GM21529 (cell line): ENCODE measurements at regions not wholly inside any gene's neighbourhood (a gene's known extent, or its start where the extent isn't known, plus 50 kb on each side); places are given as distances from the start of the nearest gene placed in this dataset.

Experiments used
- ATAC-seq: cut with Tn5 transposase; IDR thresholded peaks from one replicate; pipeline ENCODE4 v1.9.1; 2021; ENCODE audit not compliant: unreplicated experiment

DNA sequence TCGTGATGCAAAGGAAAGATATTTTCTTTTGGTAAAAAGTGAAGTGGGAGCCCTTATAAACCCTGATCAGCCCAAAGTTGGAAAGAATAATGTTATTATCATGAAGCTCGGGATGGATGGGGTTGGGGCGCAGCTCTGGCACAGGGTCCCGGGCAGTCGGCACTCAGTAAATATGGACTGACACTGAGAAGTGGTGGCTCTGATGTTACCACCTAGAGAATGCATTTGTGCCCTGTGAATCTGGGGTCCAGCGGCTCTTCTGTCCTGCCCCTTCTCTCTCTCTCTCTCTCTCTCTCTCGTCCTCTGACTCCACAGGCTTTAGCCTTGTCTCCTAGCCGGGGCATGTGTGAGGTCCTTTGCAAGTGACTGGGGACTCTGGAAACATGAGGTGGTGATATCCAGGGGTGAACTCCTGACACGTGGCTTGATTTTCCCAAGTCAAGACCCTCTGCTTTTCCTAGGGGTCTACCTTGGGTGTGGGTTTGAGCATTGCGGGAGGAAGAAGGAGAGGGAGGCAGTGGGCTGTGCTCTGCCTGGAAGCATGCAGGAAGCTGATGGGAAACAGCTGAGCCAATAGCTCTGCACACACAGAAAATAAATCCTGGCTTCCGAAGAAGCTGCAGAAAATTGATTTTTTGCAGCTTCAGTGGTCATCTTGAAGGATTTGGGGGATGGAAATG is 162.7 kb downstream of the MACROH2A1 start:
- no peak for ATAC-seq

DNA sequence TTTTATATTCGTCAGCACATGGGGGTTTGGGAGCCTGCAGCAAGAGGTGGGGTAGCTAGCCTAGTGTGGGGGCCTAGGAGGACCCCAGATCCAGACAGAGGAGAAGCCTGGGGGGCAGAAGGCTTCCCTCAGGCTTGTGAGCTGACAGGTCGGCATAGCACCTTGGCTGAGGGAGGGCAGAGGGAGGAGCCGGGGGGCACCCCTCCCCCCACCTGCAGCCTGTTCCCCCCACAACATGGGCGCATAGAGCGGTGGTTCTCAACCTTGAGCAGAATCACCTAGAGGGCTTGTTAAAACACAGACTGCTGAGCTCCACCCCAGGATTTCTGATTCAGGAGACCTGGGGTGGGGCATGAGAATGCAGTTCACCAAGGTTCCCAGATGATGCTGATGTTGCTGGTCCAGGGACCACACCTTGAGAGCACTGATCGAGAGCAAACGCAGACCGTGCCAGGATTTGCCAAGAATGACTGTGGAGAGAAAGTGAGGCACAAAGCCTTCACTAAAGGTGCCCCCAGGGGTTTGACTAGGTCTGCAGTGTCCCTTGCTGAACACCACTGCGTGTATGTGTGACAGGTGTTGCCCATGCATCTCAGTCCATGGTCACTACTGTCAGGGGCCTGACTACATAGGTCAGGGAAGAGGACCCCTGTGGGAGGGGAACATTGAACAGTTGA is 163.3 kb downstream of the MACROH2A1 start:
- no peak for ATAC-seq

GRCh38 chr5:135234666-135235401 is 164.2 kb downstream of the MACROH2A1 start:
- no peak for ATAC-seq

GRCh38 chr5:135234242-135234641 is 164.8 kb downstream of the MACROH2A1 start:
- no peak for ATAC-seq

DNA sequence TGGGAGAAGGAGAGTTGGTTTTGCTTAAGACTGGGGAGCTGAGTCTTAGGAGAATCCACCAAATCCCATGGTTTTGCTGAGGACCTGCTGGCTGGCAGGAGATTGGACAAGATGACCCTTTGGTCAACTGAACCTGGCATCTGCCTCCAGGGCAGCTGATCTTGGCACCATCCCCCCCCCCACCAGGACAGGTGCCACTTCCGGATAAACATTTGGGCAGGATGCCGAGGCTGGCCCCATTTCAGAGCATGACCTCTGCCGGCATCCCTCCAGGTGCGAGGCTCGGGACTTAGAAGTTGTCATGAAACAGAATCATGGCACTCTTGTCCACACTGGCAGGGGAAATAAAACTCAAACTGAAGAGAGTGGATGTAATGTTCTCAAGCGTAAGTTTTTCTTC is 165.6 kb downstream of the MACROH2A1 start:
- no peak for ATAC-seq

GRCh38 chr5:135232958-135233357 is 166.1 kb downstream of the MACROH2A1 start:
- ATAC-seq, result no peak

- ATAC-seq, result no peak
Observed at GRCh38 chr5:135231289-135231688, 167.7 kb downstream of the MACROH2A1 start.

DNA sequence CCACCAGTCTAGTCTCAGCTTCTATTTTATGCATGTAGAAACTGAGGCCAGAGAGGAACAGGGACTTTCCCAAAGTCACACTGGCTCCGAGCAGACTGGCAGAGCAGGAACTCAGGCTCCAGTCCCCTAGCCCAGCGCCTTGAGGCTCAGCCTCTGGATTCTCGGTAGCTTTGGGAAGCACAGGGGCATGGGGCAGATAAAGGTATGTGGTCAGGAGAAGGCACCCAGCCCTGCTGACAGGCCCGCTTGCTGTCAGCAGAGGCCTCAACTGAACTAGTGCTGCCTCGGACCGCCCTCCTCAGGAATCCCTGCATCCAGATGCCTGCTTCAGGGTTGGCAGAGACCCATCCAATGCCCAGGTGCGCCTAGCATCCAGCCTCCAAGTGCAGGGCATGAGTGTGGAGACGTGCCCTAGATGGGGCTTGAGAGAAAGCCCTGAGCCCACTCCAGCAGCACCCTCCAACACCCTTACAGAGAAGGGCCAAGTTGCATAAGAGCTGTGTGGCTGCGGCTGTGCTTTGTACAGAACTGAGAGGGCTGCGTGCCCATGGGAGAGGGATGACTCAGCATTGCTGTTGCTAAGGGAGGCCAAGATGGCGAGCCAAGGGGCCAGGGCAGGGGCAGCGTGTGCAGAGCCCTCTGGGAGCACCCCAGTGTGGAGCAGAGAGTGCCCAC is 168.6 kb downstream of the MACROH2A1 start:
- no peak for ATAC-seq

DNA sequence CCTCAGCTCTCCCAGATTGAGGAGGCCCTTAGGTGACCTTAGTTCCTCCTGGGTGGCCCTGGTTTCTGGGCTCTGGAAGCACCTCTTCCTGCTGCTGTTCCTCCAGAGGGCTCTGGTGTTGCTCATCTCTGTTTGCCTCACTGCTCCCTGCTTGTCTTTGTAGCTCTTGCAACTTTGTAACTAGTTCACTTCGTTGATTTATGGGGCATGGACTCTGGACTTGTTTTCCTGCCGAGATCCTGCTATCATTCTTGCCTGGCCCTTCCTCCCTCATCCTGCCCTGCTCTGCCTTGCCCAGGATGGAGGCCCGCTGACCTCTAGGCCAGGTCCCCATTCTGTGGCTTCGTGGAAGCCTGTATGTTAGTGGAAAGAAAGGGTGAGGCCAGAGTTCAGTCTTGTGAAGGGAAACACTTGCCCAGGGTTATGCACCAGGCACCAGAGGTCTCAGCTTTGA is 169.3 kb downstream of the MACROH2A1 start:
- ATAC-seq, result no peak

- ATAC-seq, result no peak
Observed at GRCh38 chr5:135229122-135229521, 169.9 kb downstream of the MACROH2A1 start.

- ATAC-seq, result no peak
Observed at GRCh38 chr5:135228222-135228621, 170.8 kb downstream of the MACROH2A1 start.

DNA sequence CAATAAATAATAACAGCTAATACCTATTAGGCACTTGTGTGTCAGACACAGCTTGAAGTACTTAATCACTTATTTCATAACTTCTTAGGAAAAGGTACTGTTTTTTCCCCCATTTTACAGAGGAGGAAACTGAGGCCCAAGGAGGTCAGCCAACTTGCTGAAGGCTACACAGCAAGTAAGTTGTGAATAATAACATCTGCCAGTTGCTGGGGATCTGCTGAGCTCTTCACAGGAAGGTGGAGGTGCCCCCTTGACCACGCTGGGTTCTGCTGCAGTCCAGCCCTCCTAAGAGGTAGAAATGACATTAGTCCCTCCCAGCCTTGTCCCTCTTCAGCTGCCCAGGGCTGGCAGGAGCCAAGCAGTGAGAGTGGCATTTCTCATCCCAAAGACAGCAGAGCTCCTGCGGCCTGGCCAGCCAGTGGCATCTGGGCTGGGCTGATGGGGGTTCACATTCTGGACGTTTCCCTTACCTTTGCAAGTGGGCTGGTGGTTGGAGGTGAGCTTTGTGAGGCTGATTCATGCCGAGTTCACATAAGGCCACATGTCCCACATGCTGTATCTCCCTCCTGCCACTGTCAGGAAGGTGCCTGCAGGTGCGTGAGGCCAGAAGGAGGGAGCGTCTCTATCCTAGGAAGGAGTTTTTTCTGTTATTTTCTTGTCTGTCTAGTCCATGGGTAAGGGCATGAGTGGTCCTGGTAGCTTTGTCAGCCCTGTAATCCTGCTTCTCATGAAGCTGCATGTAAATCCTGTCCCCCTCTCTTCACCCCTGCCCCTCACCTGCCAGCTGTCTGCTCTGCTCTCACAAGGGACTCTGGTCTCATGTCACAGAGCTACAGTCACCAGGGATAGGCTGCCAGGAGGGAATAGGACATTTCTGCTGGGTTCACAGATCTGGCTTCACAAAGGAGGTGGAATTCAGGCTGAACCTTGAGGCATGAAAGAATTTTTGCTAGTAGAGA is 171.7 kb downstream of the MACROH2A1 start:
- no peak for ATAC-seq

DNA sequence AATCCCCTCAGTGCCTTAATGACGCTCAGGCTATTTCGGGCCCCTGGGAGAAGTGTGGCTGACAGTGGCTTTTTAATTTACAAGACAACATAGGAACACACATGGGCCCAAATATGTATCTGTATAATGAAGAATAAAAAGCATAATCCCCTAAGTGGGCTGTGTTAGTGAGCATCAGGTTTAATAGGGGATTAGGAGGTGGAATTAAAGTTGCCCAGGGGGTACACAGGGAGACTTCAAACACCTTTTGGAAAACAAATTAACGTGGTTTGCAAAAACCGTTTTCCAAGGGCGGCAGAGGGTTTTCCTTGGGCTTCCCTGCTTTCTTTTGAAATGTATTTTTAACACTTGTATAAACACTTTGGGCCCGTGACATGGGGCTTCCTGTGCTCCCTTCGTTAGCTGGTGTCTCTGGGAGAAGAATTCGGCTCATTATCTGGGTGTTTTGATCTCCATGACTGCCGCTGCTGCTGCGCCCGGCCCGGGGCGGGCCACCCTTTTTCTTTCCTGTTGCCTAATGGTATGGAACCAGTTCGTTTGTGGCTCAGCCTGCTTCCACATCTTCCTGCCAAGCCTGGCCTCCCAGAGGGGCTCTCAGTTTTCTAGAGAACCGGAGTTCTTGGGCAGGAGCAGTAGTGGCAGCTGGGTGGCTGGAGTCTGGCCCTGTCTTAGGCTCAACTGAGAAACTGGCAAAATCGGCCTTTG is 173.0 kb downstream of the MACROH2A1 start:
- no peak for ATAC-seq

DNA sequence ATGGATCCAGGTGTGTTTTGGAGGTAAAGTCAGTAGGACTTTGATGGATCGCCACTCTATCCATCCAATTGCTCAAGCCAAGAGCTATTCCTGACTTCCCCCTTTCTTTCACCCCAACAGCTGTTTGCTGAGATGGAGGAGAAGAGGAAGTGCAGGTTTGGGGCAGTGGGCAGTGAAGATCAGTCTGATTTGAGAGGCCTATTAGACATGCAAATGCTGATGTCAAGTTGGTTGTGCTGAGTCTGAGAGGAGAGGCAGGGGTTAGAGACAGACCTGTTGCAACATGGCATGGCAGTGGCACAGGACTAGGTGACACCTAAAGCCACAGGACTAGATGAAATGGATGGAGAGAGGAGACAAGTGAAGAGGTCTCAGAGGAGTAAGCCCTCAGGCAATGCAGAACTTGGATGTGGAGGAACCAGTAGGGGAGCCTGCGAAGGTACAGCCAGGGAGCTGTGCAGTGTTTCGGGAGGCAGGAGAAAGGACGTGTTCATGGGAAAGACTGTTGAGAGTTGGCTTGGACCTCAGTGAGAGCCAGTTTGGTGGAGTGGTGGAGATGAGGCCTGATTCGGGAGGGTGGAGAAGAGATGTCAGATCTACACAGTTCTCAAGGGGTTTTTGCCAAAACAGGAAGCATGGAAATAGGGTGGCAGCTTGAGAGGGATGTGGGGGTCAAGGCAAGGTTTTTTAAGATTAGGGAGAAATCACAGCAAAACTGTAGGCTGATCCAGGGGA is 175.0 kb downstream of the MACROH2A1 start:
- ATAC-seq, result no peak

DNA sequence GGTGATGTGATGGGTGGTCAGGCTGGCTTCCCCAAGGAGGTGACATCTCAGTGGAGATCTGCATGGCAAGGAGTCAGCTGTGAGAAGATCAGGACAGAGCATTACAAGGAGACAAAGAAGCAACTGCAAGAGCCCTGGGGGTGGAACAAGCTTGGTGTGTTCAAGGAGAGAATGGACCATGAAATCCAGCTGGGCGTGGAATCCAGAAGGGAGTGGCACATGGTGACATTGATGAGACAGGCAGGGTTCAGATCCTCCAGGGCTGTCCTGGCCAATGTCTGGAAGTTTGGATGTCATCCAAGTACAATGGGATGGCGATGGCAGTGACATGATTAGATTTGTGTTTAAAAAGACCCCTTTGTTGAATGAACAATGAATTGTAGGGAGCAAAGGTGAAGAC is 175.6 kb downstream of the MACROH2A1 start:
- ATAC-seq, result no peak

GRCh38 chr5:135222771-135223170 is 176.3 kb downstream of the MACROH2A1 start:
- no peak for ATAC-seq

DNA sequence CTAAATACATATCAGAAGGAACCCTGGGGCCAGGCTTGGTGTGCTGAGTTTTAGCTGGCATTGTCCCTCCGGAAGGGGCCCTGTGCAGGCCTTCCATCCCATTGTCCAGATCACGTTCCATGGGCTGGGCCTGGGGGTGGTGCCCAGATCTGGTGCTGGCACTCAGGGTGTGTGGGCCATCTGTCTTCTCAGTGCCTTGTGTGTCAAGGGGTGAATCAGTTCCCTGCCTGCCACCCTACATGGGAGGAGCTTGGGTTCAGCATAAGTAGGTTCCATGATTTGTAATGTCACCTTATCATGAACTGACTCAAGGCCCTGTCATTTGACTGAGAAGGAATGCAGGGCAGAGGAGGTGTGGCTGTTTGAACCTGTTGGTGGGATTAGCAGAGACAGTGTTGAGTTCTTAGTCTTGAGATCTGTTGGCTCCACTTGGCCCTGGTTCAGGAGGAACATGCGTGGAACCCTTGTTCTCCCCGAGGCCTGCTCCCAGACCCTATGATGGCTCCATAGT is 176.8 kb downstream of the MACROH2A1 start:
- no peak for ATAC-seq

DNA sequence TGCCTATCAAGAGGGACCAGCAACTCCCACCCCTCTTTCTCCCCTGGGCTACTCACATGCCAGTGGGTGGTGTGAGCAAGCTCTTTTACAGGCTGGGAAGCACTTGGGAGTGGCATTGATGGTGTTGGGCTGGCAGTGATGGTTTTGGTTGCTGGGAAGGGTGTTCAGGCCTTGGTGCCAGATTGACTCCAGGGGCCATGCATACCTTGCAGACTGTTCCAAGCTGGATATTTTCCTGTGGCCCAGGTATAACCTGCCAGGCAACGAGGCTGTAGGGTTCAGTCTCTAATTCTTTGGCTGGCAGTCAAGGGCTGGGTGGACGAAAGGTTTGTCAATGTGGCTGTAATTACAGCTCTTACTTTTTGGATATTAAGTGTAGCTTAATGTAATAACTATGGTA is 177.3 kb downstream of the MACROH2A1 start:
- ATAC-seq, result no peak

GRCh38 chr5:135221187-135221473 is 177.9 kb downstream of the MACROH2A1 start:
- ATAC-seq, result no peak
